ENCODE measurements at regions not wholly inside any gene's neighbourhood (a gene's known extent, or its start where the extent isn't known, plus 50 kb on each side); places are given as distances from the start of the nearest gene placed in this dataset.

DNA sequence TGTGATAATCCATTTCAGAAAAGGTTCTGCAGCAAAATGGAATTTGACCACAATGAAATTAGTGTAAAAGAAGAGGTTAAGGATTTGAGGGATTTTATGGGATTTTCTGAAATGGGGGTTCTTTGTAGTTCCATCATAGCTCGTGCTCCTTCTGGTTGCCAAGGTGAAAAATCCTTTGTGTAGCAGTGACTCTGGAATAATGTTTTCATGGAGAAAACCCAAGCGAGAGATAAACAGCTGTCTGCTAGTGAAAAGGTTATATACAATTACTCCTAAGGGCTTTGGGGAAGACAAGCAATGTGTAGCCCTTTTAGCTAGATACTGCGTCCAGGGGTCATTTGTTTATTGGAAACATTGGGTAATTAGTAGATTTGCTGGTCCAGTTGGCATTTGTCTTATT lies 453.2 kb upstream of the DEPDC1 start:
- no peak for DNase-seq (ENCODE audit: low read depth in 1 of 2, low spot score in 1 of 2)
- Histone ChIP-seq H3K27ac (replicated peaks) (no peak overlapping the region), H3K4me3 (replicated peaks; ENCODE audit: insufficient read depth, low read length) (no peak overlapping the region), H3K27me3 (ENCODE audit: insufficient read depth, poor library complexity, severe bottlenecking) (no peaks in the 10 kb centered on the region)
- TF ChIP-seq GABPA (IDR thresholded peaks at IDR 0.05; ENCODE audit: low read depth) (no peak), POLR2AphosphoS5 (IDR thresholded peaks at IDR 0.05; ENCODE audit: low read depth) (no peak), SPI1 (IDR thresholded peaks at IDR 0.05; ENCODE audit: borderline replicate concordance, low read depth) (no peak)
- TF ChIP-seq, protein P1, sequence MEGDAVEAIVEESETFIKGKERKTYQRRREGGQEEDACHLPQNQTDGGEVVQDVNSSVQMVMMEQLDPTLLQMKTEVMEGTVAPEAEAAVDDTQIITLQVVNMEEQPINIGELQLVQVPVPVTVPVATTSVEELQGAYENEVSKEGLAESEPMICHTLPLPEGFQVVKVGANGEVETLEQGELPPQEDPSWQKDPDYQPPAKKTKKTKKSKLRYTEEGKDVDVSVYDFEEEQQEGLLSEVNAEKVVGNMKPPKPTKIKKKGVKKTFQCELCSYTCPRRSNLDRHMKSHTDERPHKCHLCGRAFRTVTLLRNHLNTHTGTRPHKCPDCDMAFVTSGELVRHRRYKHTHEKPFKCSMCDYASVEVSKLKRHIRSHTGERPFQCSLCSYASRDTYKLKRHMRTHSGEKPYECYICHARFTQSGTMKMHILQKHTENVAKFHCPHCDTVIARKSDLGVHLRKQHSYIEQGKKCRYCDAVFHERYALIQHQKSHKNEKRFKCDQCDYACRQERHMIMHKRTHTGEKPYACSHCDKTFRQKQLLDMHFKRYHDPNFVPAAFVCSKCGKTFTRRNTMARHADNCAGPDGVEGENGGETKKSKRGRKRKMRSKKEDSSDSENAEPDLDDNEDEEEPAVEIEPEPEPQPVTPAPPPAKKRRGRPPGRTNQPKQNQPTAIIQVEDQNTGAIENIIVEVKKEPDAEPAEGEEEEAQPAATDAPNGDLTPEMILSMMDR (IDR thresholded peaks at IDR 0.05; ENCODE audit: insufficient read depth, low read length), result no peak
- TF ChIP-seq, protein P2, sequence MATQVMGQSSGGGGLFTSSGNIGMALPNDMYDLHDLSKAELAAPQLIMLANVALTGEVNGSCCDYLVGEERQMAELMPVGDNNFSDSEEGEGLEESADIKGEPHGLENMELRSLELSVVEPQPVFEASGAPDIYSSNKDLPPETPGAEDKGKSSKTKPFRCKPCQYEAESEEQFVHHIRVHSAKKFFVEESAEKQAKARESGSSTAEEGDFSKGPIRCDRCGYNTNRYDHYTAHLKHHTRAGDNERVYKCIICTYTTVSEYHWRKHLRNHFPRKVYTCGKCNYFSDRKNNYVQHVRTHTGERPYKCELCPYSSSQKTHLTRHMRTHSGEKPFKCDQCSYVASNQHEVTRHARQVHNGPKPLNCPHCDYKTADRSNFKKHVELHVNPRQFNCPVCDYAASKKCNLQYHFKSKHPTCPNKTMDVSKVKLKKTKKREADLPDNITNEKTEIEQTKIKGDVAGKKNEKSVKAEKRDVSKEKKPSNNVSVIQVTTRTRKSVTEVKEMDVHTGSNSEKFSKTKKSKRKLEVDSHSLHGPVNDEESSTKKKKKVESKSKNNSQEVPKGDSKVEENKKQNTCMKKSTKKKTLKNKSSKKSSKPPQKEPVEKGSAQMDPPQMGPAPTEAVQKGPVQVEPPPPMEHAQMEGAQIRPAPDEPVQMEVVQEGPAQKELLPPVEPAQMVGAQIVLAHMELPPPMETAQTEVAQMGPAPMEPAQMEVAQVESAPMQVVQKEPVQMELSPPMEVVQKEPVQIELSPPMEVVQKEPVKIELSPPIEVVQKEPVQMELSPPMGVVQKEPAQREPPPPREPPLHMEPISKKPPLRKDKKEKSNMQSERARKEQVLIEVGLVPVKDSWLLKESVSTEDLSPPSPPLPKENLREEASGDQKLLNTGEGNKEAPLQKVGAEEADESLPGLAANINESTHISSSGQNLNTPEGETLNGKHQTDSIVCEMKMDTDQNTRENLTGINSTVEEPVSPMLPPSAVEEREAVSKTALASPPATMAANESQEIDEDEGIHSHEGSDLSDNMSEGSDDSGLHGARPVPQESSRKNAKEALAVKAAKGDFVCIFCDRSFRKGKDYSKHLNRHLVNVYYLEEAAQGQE (IDR thresholded peaks at IDR 0.05; ENCODE audit: insufficient replicate concordance, low read depth), result no peak

DNA sequence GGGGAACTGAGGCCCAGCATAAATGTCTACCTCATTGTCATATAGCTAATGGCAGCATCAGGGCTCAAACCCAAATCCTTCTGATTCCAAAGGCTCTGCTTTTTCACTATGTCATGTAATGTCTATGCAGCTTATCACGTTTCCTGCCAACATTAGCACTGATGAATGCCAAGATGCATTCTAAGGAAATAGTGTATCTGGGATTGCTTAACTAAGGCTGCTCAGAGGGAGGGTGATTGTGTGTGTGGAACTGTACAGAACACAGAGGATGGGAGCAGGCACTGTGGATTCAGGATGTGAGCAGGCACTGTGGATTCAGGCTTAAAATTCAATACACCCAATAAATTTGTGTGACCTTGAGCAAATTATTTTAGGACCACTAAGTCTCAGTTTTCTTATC lies 456.4 kb upstream of the DEPDC1 start:
- DNase-seq (ENCODE audit: low read depth in 1 of 2, low spot score in 1 of 2), result no peak
- H3K27ac ChIP-seq (replicated peaks), result no peak overlapping the region
- no peaks in the 10 kb centered on the region for H3K27me3 ChIP-seq (ENCODE audit: insufficient read depth, poor library complexity, severe bottlenecking)
- no peak overlapping the region for H3K4me3 ChIP-seq (replicated peaks; ENCODE audit: insufficient read depth, low read length)
- TF ChIP-seq, protein P2 (IDR thresholded peaks at IDR 0.05; ENCODE audit: insufficient replicate concordance, low read depth), result no peak

DNA sequence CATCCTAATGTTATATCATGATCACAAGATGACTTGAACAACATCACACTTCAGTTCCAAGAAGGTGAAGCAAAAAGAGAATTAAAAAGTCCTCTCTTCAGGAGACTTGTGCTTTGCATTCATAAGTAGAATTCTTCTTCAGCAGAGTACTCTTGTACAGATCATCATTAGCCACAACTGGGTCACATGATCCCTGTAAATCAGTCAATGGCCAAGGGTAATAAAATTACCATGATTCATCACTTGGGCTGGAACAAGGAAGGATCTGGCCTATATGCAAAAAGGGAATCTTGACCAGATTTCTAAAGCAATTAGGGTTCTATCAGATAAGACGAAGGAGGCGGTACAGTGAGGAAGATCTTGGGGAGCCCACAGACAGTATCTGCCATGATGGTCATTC lies 458.0 kb upstream of the DEPDC1 start:
- no peak for DNase-seq (ENCODE audit: low read depth in 1 of 2, low spot score in 1 of 2)
- Histone ChIP-seq H3K27ac (replicated peaks) (no peak overlapping the region), H3K4me3 (replicated peaks; ENCODE audit: insufficient read depth, low read length) (no peak overlapping the region), H3K27me3 (ENCODE audit: insufficient read depth, poor library complexity, severe bottlenecking) (no peaks in the 10 kb centered on the region)
- TF ChIP-seq POLR2AphosphoS5 (IDR thresholded peaks at IDR 0.05; ENCODE audit: low read depth), result no peak
- TF ChIP-seq SPI1 (IDR thresholded peaks at IDR 0.05; ENCODE audit: borderline replicate concordance, low read depth), result no peak
- TF ChIP-seq, protein P2 (IDR thresholded peaks at IDR 0.05; ENCODE audit: insufficient replicate concordance, low read depth), result no peak
- no peak for TF ChIP-seq GABPA (IDR thresholded peaks at IDR 0.05; ENCODE audit: low read depth)
- TF ChIP-seq, protein P1 (IDR thresholded peaks at IDR 0.05; ENCODE audit: insufficient read depth, low read length), result no peak

DNA sequence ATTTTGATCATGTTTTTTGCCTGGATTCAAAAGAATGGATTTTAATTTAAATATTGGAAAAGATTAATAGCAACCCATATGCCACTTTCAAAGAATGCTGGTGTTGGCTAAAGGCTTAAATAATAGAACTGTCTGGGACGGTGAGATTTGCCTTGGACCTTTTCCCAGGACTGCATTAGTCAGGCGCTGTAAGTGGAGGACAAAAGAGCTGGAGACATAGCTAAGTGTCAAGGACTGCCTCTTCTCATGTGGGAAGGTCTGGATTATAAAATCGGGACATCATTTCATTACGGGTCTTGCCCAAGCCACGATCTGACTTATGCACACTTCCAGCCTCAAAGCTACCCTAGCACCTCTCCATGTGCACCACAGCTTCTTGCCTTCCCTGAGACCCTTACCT lies 458.5 kb upstream of the DEPDC1 start:
- DNase-seq (ENCODE audit: low read depth in 1 of 2, low spot score in 1 of 2), result no peak
- TF ChIP-seq GABPA (IDR thresholded peaks at IDR 0.05; ENCODE audit: low read depth) (no peak), SPI1 (IDR thresholded peaks at IDR 0.05; ENCODE audit: borderline replicate concordance, low read depth) (no peak), POLR2AphosphoS5 (IDR thresholded peaks at IDR 0.05; ENCODE audit: low read depth) (no peak)
- TF ChIP-seq, protein P1 (IDR thresholded peaks at IDR 0.05; ENCODE audit: insufficient read depth, low read length), result no peak
- TF ChIP-seq, protein P2 (IDR thresholded peaks at IDR 0.05; ENCODE audit: insufficient replicate concordance, low read depth), result no peak
- H3K27me3 ChIP-seq (ENCODE audit: insufficient read depth, poor library complexity, severe bottlenecking), result no peaks in the 10 kb centered on the region
- H3K4me3 ChIP-seq (replicated peaks; ENCODE audit: insufficient read depth, low read length), result no peak overlapping the region
- no peak overlapping the region for H3K27ac ChIP-seq (replicated peaks)

All from HL-60 (cell line).